ENCODE measurements at regions not wholly inside any gene's neighbourhood (a gene's known extent, or its start where the extent isn't known, plus 50 kb on each side); places are given as distances from the start of the nearest gene placed in this dataset.

DNA sequence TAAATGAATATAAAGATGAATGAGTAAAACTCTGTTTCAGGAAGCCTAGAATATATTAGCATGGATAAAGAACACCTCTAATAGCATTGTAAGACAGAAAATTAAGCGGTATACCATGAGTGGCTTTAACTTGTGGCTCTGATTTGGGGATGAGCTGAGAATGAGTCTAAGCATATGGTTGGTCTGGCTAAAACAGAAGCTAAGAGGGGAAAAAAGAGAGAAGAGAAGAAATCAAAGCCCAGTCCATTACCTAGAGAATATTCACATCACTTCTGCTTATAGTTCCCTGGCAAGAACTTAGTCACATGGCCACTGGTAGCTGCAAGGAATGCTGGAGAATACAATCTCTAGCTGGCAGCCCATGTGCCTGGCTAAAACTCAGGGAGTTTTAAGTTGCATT, 414.5 kb downstream of the PRDM5 start:
- TF ChIP-seq, protein P1, sequence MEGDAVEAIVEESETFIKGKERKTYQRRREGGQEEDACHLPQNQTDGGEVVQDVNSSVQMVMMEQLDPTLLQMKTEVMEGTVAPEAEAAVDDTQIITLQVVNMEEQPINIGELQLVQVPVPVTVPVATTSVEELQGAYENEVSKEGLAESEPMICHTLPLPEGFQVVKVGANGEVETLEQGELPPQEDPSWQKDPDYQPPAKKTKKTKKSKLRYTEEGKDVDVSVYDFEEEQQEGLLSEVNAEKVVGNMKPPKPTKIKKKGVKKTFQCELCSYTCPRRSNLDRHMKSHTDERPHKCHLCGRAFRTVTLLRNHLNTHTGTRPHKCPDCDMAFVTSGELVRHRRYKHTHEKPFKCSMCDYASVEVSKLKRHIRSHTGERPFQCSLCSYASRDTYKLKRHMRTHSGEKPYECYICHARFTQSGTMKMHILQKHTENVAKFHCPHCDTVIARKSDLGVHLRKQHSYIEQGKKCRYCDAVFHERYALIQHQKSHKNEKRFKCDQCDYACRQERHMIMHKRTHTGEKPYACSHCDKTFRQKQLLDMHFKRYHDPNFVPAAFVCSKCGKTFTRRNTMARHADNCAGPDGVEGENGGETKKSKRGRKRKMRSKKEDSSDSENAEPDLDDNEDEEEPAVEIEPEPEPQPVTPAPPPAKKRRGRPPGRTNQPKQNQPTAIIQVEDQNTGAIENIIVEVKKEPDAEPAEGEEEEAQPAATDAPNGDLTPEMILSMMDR (IDR thresholded peaks at IDR 0.05), result no peak
- TF ChIP-seq EP300 (IDR thresholded peaks at IDR 0.05) (no peak), POLR2A (IDR thresholded peaks at IDR 0.05) (no peak)
- Histone ChIP-seq H3K4me1 (ENCODE audit: insufficient read depth) (no peaks in the 10 kb centered on the region), H3K36me3 (no peaks in the 10 kb centered on the region), H3K9me3 (no peaks in the 10 kb centered on the region), H3K27ac (no peak overlapping the region), H3K4me3 (no peak overlapping the region), H3K27me3 (no peaks in the 10 kb centered on the region)
- DNase-seq, result no peak
- WGBS, 3 donors, result 92 to 100% (median 98%) methylated on average over 1 of the region's 1 CpG
- intact Hi-C loops (cut with DNase I), result no loop called here

DNA sequence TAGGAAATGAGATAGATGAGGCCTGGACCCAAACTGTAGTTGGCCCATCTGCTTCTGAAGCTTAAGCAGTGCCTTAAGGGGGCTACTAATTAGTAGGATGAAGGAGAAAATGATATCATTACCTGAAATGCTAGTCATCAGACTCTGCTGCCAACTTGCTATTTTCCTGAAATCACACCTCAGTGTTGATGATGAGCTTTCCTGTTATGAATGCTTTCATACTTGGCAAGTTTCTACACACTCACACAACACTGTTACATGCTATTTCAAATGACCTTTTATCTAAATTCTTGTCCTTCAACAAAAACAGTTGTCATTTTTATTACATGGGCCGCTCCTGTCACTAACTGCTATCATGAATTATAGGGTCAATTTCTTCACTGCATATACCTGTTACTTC, 416.0 kb downstream of the PRDM5 start:
- no peak for DNase-seq
- no peak overlapping the region for H3K27ac ChIP-seq
- H3K4me1 ChIP-seq (ENCODE audit: insufficient read depth), result no peaks in the 10 kb centered on the region
- WGBS, 3 donors, result 88 to 95% (median 88%) methylated on average over 1 of the region's 1 CpG
- no peak overlapping the region for H3K4me3 ChIP-seq
- H3K9me3 ChIP-seq, result no peaks in the 10 kb centered on the region
- TF ChIP-seq POLR2A (IDR thresholded peaks at IDR 0.05) (no peak), EP300 (IDR thresholded peaks at IDR 0.05) (no peak)
- TF ChIP-seq, protein P1 (IDR thresholded peaks at IDR 0.05), result no peak
- H3K36me3 ChIP-seq, result no peaks in the 10 kb centered on the region
- intact Hi-C loops (cut with DNase I), result no loop called here
- no peaks in the 10 kb centered on the region for H3K27me3 ChIP-seq

DNA sequence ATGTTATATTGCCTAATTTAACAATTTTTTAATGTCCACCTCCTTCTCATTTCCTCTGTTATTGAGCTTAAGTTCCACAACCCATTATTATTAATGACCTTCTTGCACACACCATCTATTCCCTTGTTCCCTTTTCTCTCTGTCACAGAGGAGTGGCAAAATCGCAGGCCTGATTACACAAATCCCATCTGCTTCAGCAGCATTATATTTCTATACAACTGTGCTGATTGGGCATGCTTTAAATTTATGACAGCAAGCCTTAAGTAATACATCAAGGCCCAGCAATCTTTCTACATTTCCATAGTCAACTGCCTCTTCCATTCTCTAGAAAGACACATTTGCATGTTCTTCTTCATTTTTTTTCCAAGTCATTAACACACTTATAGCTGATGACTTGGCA, 423.8 kb downstream of the PRDM5 start:
- H3K4me3 ChIP-seq, result no peak overlapping the region
- H3K4me1 ChIP-seq (ENCODE audit: insufficient read depth), result no peaks in the 10 kb centered on the region
- intact Hi-C loops (cut with DNase I), result no loop called here
- no peaks in the 10 kb centered on the region for H3K9me3 ChIP-seq
- 87 to 93% (median 88%) methylated on average over 1 of the region's 1 CpG for WGBS, 3 donors
- H3K36me3 ChIP-seq, result no peaks in the 10 kb centered on the region
- no peak for TF ChIP-seq EP300 (IDR thresholded peaks at IDR 0.05)
- TF ChIP-seq, protein P1 (IDR thresholded peaks at IDR 0.05), result no peak
- no peak for TF ChIP-seq POLR2A (IDR thresholded peaks at IDR 0.05)
- H3K27me3 ChIP-seq, result no peaks in the 10 kb centered on the region
- no peak overlapping the region for H3K27ac ChIP-seq
- DNase-seq, result no peak

DNA sequence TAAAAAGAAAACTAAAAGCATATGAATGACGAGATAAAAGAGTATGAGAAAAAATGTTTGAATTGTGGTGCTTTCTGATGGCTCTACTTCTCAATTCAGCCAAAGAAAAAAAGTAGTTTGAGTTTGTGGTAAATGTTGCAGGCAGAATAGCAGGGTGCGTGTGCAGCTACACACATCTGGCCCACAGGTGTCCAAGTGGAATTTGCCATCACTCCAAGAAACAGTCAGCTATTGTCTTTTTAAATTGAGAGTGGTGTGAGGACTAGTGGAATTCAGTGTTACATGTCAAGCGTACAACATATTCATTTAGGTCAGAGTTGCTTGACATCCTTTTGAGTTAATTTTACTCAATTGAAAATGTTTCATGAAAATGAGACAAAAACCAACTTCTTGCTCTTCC, 424.8 kb upstream of the MAD2L1 start:
- intact Hi-C loops (cut with DNase I), result no loop called here
- Histone ChIP-seq H3K4me1 (ENCODE audit: insufficient read depth) (no peaks in the 10 kb centered on the region), H3K9me3 (no peaks in the 10 kb centered on the region), H3K4me3 (no peak overlapping the region), H3K27ac (no peak overlapping the region), H3K27me3 (no peaks in the 10 kb centered on the region), H3K36me3 (no peaks in the 10 kb centered on the region)
- TF ChIP-seq, protein P1 (IDR thresholded peaks at IDR 0.05), result no peak
- TF ChIP-seq POLR2A (IDR thresholded peaks at IDR 0.05) (no peak), EP300 (IDR thresholded peaks at IDR 0.05) (no peak)
- 58 to 80% (median 64%) methylated on average over 3 of the region's 3 CpGs for WGBS, 3 donors
- DNase-seq, result no peak

DNA sequence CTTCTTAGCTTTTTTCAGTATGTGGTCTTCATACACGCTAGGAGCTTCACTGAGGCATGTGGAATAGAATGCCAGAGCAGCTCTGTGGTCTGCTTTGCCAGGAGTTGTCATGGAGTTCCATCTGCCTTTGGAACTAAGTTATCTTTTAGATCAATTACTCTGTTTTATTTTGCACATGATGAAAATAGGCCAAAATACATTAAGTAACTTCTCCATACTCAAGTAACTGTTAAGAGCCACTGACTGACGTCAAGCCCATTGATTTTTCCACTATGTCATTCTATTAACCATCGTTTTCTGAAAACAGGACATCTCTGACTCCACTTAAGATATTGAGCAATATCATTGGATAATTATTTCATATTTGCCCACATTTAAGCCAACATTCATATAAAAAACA, 415.1 kb upstream of the MAD2L1 start:
- H3K4me3 ChIP-seq, result no peak overlapping the region
- H3K36me3 ChIP-seq, result no peaks in the 10 kb centered on the region
- H3K27me3 ChIP-seq, result no peaks in the 10 kb centered on the region
- no peaks in the 10 kb centered on the region for H3K9me3 ChIP-seq
- WGBS, 3 donors, result 88 to 93% (median 89%) methylated on average over 3 of the region's 3 CpGs
- intact Hi-C loops (cut with DNase I), result no loop called here
- H3K4me1 ChIP-seq (ENCODE audit: insufficient read depth), result no peaks in the 10 kb centered on the region
- TF ChIP-seq, protein P1 (IDR thresholded peaks at IDR 0.05), result no peak
- TF ChIP-seq EP300 (IDR thresholded peaks at IDR 0.05), result no peak
- TF ChIP-seq POLR2A (IDR thresholded peaks at IDR 0.05), result no peak
- no peak overlapping the region for H3K27ac ChIP-seq
- no peak for DNase-seq

Measured in ovary (tissue), 7 donors.